Stimulated activated CD8-positive, alpha-beta memory T cell treated with anti-CD3 and anti-CD28 coated beads, Interleukin-7, amount 100 ng/mL, for 24 hours (primary cell): ENCODE measurements at regions not wholly inside any gene's neighbourhood (a gene's known extent, or its start where the extent isn't known, plus 50 kb on each side); places are given as distances from the start of the nearest gene placed in this dataset.

Experiments
- DNase-seq: peaks from one replicate; pipeline ENCODE4 v3.0.0-alpha.2; 2020; ENCODE audit warnings: low read depth

DNA sequence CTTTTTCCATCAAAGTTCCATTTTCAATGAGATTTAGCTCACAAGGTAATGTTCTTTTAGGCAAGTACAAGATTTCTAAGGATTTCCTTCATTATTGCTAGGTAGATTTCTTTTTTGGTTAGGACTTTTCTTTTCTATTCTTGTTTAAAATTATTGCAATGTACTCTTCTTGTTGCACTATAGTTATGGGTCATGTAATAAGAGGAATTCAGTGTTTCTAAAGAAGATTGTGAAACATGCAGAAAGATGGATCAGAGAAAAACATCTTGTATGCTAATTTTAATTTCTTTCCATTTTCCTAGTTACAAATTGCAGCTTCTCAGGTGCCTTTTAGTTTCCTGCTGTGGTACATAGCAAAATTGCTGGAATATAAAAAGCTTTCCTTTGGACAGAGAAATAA, 56.1 kb downstream of the BTG1 start:
- no peak for DNase-seq

GRCh38 chr12:92088805-92089204, 56.8 kb downstream of the BTG1 start:
- no peak for DNase-seq

DNA sequence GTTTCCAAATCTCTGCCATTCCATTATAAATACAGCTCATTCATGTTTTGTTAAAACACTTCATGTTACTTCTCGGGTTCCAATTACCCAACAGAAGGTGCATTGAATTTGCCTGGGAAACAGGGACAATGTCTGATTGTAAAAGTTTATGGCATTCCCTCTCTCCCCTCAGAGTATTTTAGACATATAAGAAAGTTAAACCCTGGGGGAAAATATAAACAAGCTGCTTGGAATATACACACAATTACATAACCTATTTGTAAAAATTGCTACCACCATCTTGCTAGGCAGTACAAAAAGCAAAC, 60.0 kb downstream of the BTG1 start:
- DNase-seq = no peak

DNA sequence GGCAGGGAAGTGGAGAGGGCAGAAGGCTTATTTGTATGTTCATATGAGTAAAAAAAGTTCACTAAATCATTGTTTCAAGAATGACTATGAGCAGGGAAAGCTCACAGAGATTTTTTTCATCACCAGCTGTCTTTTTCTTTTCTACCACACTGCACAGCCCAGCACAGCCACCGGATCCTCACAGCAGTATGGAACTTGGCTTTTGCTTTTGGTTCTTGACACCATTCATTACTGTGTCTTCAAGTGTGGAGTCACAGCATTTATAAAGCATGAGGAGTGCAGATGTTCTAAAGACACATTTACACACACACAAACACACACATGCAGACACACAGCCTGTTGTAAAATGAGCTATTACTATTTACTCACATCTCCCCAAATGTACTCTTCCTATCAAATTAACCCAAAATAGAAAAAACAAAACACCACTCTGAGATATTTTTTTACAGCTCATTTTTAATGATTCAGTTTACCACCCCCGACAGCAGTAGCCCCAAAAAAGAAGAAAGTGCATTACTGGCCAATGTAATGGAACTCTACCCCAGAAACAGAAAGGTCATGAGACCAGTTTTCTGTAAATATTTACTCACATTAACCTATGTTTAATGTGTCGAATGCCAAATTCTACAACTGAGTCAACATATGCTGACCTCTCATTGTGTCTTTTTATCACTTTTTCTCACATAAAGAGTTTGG, 60.5 kb downstream of the BTG1 start:
- no peak for DNase-seq

- DNase-seq = no peak
Observed at GRCh38 chr12:92080911-92081285, 64.7 kb downstream of the BTG1 start.

DNA sequence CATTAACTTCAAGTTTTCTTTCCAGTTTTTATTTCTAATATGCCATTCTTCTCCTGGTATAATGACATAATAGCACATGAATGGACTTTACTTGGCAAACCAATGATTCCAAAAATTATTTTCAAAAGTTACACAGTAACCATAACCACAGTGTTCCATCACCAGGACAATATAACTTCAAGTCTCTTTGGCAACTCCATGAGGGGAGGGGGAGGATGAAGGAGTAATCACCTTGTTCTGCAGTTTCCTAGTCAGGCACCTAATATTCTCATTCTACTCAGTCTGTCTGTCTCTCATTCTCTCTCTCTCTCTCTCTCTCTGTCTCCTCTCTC, 66.6 kb downstream of the BTG1 start:
- no peak for DNase-seq

GRCh38 chr12:92078167-92079053, 67.2 kb downstream of the BTG1 start:
- DNase-seq = no peak

DNA sequence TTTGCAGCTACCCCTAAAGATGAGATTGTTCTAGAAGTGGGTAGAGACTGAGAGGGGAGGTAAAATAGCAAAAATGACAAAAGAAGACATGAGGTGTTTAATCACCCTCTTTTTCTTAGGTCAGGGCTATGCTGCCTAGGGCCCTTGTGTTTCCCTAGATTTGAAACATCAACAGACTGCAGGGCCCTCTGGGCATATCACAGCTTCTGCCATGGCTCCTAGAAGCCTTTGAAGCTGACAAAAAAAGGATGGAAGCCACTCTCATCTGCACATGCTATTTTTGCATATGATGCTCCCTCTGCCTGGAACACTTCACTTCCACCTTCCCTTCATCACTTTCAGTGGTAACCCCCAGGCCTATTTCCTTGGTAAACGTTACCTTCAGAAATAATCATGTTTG, 68.1 kb downstream of the BTG1 start:
- no peak for DNase-seq

DNA sequence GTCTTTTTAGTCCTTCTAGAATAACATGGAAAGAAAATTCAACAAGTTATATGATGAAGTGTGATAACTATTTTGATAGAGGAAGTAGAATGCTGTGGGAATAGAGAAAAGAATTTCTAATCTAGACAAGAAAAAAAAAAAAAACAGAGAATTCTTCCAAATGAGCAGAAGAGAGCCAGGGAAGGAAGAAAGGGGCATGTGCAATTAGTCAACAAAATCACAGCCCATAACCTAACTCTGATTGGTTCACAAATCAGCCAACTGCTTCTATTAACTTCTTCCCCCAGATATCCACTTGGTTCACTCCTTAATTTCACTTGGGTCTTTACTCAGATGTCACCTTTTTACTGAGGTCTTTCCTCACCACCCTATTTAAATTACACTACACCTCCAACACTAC, 69.5 kb downstream of the BTG1 start:
- DNase-seq = no peak

GRCh38 chr12:92075425-92075914, 70.2 kb downstream of the BTG1 start:
- DNase-seq = no peak

- no peak for DNase-seq
Observed at GRCh38 chr12:92074889-92075288, 70.8 kb downstream of the BTG1 start.

GRCh38 chr12:92073094-92073493, 72.6 kb downstream of the BTG1 start:
- DNase-seq = no peak

DNA sequence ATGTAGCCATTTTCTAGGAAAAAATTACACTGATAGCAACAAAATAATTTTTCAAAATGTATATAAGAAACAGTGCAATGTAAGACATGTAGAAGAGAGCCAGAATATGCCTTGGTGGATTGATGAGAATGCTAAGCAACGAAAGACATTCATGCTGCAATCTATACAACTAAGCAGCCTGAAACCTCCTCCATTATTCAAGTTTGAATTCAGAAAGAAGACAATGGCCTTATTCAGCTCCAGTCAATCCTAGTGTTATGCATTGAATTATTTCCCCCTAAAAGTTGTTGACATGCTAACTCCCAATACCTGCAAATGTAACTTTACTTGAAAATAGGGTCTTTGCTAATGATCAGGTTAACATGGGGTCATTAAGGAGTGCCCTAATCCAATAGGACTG, 73.5 kb downstream of the BTG1 start:
- DNase-seq = no peak

- DNase-seq = no peak
Observed at GRCh38 chr12:92070864-92071445, 74.7 kb downstream of the BTG1 start.

DNA sequence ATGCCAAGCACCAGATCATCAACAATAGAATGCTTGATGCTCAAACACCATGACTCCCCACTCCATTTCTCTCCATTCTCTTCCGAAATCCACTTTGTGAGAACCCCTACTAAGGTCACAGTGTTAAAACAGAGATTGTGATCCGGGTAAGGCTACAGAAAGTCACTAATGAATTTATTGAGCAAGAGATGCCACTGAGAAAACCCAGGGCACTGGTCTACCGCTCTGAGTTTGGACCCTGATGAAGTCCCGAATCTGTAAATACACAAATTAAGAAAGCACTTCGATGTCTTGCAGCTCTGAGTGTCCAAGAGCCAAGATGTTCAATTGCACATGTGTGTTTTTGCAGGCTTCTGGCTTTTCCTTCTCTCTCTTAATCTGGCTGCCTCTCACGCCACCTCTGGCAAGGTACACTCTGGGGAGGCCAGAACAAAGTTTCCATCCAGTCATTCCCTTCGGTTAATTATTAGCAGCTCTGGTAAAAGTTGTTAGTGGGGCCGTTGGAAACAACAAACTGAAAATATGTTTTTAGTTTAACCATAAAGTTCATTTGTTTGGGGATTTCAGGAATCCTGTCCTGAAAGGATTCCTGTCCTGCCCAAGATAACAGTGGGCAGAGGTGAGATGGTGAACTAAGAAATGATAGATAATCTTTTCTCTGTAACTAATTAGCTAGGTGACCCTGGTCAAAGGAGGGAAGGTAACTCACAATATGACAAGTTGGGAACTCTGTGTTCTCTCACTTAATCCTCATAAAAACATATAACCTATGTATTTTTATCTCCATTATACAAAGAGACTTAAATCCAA, 75.4 kb downstream of the BTG1 start:
- DNase-seq = no peak

GRCh38 chr12:92068459-92068858, 77.2 kb downstream of the BTG1 start:
- no peak for DNase-seq

DNA sequence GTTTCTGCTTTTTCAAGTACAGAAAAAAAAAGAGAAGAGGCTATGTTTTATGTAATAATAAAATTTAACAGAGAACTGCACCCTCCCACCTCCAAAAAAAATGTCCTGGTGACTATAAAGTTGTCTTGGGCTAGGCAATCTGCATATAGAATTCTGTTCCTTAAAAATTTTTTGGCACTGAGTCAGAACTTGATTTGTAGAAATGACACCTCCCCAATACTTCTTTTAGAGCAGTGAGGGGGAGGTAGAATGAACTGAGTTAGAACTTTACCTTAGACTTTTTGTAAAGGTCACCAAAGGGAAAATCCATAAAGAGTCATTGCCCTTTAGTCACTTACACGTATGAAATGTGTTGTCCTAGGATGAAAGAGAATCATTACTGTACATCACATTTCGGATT, 80.0 kb downstream of the BTG1 start:
- no peak for DNase-seq

DNA sequence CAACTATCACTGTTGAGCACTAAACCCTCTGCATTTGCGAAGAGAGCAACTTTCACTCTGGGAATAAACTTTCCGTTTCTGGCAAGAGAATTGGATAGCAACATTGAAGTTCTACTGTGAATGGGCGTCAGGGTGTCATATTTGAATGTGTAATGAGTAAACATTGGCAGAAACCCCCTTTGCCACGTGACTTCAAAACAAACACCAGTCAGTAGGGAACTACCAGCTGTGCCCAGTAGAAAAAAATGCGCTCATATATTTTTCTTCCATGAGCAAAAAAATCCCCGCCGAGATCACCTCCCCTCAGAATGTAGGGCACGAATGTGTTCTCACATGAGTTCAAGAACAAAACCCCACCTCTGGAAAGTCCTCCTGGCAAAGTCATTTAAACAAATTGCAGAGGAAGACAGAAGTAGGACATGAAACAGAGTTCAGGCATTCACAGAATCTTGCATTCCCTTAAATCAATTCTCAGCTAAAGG, 80.6 kb downstream of the BTG1 start:
- DNase-seq = no peak

- DNase-seq = no peak
Observed at GRCh38 chr12:92064422-92064821, 81.2 kb downstream of the BTG1 start.

GRCh38 chr12:92063641-92064040, 82.0 kb downstream of the BTG1 start:
- no peak for DNase-seq

DNA sequence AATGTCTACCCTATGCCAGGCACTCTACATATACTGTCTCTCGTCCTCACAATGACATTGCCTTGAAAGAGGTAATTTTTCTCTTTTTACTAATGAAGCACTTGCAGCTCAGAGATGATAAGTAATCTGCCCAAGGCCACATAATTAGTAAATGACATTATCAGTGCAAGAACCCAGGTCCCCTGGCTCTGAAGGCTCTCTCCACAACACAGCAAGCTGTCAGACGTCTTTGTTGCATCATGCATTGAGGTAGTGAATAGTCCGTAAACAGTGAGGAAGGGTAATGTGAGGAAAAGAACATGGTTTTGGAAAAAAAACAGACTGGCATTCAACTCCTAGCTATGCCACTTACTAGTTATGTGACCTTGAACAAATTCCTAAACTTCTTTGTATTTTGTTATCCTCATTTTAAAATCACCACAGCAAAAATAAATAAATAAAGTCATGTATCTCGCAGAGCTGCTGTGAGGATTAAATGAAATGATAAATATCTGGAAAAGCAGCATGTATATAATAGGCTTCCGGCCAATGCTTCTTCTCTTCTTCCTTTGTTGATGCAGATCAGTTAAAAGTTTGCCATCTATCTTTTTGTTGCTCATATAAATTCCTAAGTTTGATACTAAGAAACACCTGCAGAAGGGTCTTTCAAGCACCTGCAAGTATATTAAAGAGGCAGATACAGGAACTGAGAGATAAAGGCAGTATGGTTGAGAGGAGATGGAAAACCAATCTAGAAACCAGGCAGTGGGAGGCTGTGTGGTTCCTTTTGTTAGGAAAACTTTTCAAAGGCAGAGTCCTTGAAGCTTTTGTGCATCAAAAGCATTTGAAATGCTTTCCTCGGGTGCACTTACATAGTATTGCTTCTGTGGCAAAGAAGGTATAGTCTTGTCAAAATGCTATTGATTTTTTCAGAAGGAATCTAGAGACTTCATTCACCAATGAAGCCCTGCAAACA, 82.8 kb downstream of the BTG1 start:
- no peak for DNase-seq
